Epidermal melanocyte (primary cell): ENCODE measurements at regions not wholly inside any gene's neighbourhood (a gene's known extent, or its start where the extent isn't known, plus 50 kb on each side); places are given as distances from the start of the nearest gene placed in this dataset.
"Not testable (repeated sequence)": the region's sequence is repeated elsewhere in the genome, so short reads cannot be mapped to it uniquely, and the experiment has no call there.

Experiments
- DNase-seq: peaks from one replicate; pipeline ENCODE4 v3.0.0; 2011; ENCODE audit warnings: low spot score; ENCODE audit not compliant: insufficient read length

DNA sequence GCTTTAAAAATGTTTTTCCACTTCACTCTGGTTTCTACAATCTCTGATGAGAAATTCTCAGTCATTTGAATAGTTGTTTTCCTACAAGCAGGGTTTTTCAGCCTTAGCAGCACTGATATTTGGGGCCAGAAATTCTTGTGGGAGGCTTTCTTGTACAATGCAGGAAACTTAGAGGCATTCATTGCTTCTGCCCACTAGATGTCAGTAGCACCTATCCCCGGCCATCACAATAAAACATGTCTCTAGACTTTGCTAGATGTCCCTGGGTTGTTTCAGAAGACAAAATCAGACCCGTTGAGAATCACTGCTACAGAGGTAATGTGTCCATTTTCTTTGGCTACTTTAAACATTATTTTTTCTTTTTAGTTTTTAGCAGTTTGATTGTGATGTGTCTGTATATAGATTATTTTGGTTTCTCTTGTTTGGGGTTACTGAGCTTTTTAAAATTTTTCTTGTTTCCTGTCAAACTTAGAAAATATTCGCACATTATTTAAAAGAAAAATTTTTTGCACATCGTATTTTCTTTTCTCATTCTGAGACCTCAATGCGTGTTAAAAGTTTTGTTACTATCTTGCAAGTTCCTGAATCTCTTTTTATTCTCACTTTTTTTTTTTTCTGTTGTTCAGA lies 60.8 kb upstream of the CCDC179 start:
- DNase-seq = peak; percentile 17

DNA sequence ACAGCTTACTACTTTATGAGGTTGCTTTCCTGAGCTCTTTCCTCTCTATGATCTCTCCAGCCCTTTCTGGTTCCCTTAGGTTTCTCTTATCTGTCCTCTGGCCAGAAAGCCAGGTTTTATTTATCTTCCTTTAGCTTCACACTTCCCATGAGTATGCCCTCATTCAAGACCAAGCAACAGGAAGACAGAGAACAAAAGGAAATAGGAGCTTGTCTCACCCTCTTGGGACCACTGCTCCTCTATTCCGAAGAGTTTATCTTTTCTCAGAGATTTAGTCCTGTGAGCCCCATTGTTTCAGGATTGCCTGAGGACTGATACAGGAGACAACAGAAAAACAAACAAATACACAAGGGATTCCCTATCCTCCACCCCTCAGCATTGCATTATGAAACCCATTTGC lies 62.4 kb upstream of the CCDC179 start:
- no peak for DNase-seq

DNA sequence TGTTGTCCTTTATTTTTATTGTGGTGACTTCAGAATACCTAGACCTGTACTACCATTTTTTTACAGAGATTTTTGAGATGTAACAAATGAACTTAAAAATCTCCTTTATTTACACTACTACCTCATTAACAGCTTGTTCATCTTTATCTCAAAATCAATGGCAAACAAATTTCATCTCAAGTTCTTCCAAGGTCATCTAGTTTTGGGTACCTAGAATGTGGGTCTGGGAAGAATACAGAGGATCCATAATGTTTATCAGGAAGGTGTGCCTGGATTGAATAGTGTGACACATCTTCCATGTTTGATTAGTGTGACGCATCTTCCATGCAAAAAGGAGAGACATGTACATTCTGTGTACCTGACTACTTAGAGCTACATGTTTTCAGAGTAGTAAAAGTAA lies 63.3 kb upstream of the CCDC179 start:
- no peak for DNase-seq

GRCh38 chr11:22926341-22926740 lies 66.1 kb upstream of the CCDC179 start:
- no peak for DNase-seq

GRCh38 chr11:22927793-22928192 lies 67.5 kb upstream of the CCDC179 start:
- DNase-seq = no peak

- no peak for DNase-seq
Measured at GRCh38 chr11:22928207-22928917, 68.1 kb upstream of the CCDC179 start.

DNA sequence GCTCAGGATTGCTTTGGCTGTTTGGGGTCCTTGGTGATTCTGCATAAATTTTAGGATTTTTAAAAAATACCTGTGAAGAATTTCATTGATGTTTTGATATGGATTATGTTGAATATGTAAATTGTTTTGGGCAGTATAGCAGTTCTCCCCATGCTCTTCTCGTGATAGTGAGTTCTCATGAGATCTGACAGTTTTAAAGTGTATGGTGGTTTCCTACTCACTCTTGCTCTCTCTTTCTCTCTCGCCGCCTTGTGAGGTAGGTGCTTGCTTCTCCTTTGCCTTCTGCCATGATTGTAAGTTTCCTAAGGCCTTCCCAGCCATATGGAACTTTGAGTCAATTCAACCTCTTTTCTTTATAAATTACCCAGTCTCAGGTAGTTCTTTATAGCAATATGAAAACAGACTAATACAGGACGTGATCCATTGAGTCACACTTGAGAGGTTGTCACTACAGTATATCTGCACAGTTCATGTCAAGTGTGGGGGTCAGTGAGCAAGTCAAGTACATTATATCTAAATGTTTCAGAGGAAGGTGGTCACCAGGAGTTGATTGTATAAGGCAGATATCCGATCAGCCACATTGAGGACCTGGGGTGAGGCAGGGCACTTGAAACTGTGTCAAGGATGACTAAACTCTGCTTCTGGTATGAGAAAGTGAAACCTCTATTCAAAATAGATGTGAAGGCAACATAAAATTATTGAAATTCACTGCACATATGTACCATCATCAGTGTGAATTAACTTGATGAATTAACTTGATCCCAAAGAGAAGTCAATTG lies 70.7 kb upstream of the CCDC179 start:
- DNase-seq = no peak

DNA sequence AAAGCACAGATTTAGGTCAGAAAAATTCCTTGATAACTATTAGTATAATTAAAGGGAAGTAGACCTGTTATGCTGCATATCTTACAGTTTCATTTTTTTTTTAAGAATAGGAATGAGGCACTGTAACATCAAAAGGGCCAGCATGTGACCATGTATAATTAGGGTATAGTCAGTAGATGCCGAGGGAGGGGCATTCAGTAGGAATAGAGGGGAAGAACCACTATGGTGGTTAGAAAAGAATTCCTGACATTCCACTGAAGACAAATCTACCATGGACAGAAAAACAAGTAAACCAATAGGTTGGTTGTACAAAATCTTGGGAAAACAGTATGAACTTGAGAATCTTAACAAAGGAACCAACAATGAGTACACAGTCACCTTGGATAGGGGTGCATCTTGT lies 78.4 kb upstream of the CCDC179 start:
- DNase-seq = no peak

- not testable (repeated sequence) for DNase-seq
Measured at GRCh38 chr11:22941544-22941943, 81.3 kb upstream of the CCDC179 start.

GRCh38 chr11:22957786-22958185 lies 97.5 kb upstream of the CCDC179 start:
- DNase-seq = no peak

DNA sequence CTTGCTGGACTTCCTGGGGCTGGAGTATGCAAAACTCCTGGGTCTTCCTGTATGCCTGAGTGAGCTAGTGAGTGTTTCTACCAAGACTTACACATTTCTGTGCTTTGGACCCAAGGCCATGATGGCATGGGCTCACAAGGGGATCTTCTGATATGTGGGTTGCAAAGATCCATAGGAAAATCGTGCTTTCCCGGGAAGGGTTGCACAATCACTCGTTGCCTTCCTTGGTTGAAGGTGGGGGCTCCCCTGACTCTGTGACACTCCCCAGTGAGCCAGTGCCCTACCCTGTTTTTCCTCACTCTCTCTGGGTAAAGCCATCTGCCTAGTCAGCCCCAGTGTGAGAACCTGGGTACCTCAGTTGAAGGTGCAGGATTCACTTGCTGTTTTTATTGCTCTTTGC lies 114.0 kb upstream of the CCDC179 start:
- no peak for DNase-seq

DNA sequence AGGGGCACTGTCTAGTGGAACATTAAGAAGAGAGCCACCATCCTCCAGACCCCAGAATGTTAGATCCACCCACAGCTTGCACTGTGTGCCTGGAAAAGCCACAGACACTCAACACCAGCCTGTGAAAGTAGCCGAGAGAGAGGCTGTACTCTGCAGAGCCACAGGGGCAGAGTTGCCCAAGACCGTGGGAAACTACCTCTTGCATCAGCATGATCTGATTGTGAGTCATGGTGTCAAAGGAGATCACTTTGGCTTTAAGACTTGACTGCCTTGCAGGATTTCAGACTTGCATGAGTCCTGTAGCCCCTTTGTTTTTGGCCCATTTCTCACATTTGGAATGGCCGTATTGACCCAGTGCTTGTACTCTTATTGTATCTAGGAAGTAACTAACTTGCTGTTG lies 115.9 kb upstream of the CCDC179 start:
- no peak for DNase-seq

- no peak for DNase-seq
Measured at GRCh38 chr11:22982903-22983302, 122.6 kb upstream of the CCDC179 start.

DNA sequence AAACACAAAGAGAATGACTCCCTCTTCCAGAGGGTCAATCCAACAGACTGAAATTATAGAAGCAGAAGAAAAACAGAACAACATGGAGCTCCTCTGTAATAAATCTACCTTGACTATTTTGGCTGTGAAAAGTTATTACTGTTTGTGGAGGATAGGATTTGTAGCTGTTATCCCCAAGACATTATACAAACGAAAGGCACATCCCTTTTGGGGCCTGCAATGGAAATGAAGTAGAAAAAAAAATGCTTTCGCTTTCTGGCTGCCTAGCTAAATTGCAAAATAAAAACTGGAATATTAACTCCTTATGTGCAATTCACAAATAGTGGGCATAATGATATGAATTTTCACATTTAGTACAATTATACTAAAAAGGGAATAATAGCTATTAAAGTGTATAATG lies 123.8 kb upstream of the CCDC179 start:
- no peak for DNase-seq

DNA sequence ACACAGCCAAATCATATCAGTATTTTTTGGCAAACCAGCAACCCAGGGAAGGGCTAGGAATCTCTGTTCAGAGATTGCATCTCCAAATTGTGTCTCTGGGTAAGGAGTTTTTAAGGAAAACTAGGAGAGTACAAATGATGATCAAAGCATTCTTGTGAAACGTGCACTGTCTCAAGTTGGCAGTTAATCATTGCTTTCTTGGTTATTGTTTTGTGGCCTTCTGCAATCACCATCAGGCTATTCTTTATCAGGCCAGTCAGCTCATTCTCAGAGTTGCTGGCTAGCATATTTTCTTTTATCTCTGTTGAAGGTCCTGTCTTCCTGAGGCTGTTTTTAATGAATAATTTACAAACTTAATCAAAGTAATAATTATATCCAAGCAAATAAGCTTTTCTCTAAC lies 129.1 kb upstream of the CCDC179 start:
- no peak for DNase-seq

DNA sequence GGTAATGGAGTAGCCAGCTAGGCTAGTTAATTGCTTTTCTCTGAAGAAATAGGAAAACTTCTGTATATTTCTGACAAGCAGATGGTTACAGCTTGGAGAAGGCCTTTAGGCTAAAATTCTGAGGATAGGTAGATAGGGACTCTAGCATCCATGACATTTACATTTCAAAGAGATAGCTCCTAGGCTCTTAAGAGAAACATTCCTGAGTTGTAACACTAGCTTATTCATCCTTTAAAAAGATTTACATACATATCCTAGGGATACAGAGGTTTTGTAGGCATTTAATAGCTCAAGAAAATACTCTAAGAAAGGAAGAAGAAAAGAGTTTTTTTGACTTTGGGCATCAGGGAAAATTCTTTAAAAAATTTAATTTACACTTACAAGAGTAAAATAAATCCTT lies 130.9 kb upstream of the CCDC179 start:
- no peak for DNase-seq

DNA sequence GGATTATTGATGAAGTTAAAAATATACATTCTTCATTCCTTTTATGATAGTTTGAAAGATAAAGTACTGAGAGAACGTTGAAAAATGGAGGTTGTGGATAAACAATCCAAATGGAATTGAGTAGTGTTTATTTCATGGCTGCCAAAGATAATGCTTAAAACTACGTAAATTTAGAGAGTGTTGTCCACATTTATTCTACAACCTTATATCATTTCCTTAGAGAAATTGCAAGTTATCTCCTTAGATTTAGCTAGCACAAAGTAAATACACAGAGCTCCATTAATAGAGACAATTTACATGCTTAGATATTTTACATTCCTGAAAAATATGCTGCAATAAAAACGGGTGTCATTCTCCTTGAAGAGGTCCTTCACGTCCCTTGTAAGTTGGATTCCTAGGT lies 146.5 kb upstream of the CCDC179 start:
- no peak for DNase-seq

- DNase-seq = no peak
Measured at GRCh38 chr11:23010790-23011335, 150.6 kb upstream of the CCDC179 start.

DNA sequence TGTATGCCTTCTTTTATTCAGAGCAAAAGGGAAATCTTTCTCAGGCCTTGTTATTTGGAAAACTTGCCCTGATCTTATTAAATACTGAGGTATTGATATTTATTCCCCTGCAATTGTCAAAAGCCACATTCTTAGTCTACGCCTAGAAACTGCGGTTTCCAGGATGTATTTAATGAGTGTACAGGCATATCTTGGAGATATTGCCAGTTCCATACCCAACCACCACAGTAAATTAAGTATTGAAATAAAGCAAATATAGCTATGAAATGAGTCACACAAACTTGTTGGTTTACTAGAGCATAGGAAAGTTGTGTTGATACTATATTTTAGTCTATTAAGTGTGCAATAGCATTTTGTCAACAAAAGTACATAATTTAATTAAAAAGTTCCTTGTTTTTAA lies 152.7 kb upstream of the CCDC179 start:
- DNase-seq = no peak

GRCh38 chr11:23013509-23013908 lies 153.2 kb upstream of the CCDC179 start:
- DNase-seq = no peak

DNA sequence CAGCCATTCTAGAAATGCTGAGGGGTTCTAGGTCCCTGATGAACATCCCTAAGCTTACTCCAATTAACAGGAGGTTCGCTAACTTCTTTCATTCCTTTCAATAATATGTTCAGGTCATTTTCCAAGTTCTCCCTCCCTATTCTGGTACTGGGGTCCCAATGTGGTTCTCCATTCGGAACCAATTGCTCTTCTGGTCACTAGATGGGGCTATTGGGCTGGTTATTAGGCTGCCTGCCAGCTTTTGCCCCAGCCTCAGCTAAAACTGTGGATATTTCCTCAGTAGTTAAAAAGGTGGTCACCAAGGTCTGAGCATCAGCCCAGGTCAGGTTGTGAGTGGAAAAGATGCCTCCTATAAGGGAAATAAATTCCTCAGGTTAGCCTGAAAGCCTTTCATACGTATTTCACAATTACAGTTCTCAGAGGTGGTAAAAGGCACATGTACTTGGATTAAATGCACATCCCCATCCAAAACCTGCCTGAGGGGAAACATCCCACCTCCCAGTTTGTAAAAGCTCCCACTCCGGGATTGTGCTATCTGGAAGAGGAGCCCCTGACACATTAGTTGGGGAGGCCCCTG lies 161.1 kb upstream of the CCDC179 start:
- peak; percentile 80 for DNase-seq

DNA sequence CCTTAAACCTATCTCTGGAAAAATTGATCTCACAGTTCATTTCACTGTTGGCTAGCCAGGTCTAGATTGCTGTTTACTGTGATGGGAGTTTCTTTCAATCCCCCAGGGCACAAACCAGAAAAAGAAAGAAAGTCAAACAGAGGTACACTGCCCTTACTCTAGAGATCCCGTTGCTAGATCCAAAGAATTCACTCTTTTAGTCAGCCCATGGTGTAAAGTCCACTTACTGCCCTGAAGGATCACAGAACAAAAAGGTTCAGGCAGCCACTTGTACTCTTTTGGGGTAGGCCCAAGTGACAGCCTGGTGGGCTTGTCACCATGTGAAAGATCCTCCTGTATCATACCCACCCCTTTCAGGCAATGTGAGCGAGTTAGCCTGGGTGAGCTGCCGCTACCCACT lies 162.6 kb upstream of the CCDC179 start:
- DNase-seq = no peak
